ENCODE measurements at regions not wholly inside any gene's neighbourhood (a gene's known extent, or its start where the extent isn't known, plus 50 kb on each side); places are given as distances from the start of the nearest gene placed in this dataset.
"Not testable (repeated sequence)": the region's sequence is repeated elsewhere in the genome, so short reads cannot be mapped to it uniquely, and the experiment has no call there.

GRCh38 chr11:69887330-69887729 is 68.1 kb upstream of the FGF3 start:
- no peak for DNase-seq

GRCh38 chr11:69887841-69888427 is 68.7 kb upstream of the FGF3 start:
- DNase-seq = no peak

- peak; percentile 90 for DNase-seq
Measured at GRCh38 chr11:69888483-69889181, 69.4 kb upstream of the FGF3 start.

- no peak for DNase-seq
Measured at GRCh38 chr11:69889400-69890318, 70.4 kb upstream of the FGF3 start.

GRCh38 chr11:69890476-69890875 is 71.3 kb upstream of the FGF3 start:
- DNase-seq = no peak

GRCh38 chr11:69891421-69892236 is 72.4 kb upstream of the FGF3 start:
- DNase-seq = no peak

GRCh38 chr11:69892237-69892985 is 73.2 kb upstream of the FGF3 start:
- DNase-seq = no peak

- DNase-seq = no peak
Measured at GRCh38 chr11:69892986-69893555, 73.9 kb upstream of the FGF3 start.

- DNase-seq = no peak
Measured at GRCh38 chr11:69893631-69894030, 74.4 kb upstream of the FGF3 start.

GRCh38 chr11:69894181-69894611 is 75.0 kb upstream of the FGF3 start:
- DNase-seq = no peak

GRCh38 chr11:69894648-69895047 is 75.4 kb upstream of the FGF3 start:
- DNase-seq = no peak

- no peak for DNase-seq
Measured at GRCh38 chr11:69896250-69896649, 77.0 kb upstream of the FGF3 start.

GRCh38 chr11:69898123-69898522 is 78.9 kb upstream of the FGF3 start:
- no peak for DNase-seq

- DNase-seq = no peak
Measured at GRCh38 chr11:69899957-69900821, 81.0 kb upstream of the FGF3 start.

GRCh38 chr11:69900822-69901302 is 81.6 kb upstream of the FGF3 start:
- DNase-seq = not testable (repeated sequence)

- DNase-seq = no peak
Measured at GRCh38 chr11:69902337-69902736, 83.1 kb upstream of the FGF3 start.

- no peak for DNase-seq
Measured at GRCh38 chr11:69903211-69903610, 84.0 kb upstream of the FGF3 start.

- no peak for DNase-seq
Measured at GRCh38 chr11:69904161-69904973, 85.2 kb upstream of the FGF3 start.

- no peak for DNase-seq
Measured at GRCh38 chr11:69904974-69905535, 85.8 kb upstream of the FGF3 start.

Data from activated CD8-positive, alpha-beta memory T cell treated with anti-CD3 and anti-CD28 coated beads, Interleukin-2, amount 50 U/mL, for 48 hours (primary cell).